Limb (tissue), 2 donors: ENCODE measurements at regions not wholly inside any gene's neighbourhood (a gene's known extent, or its start where the extent isn't known, plus 50 kb on each side); places are given as distances from the start of the nearest gene placed in this dataset.
"Not testable (repeated sequence)": the region's sequence is repeated elsewhere in the genome, so short reads cannot be mapped to it uniquely, and the experiment has no call there.

Experiments
- DNase-seq, 2 donors: peaks; one replicate each; pipeline ENCODE4 v3.0.0-alpha.2; 2016; ENCODE audit errors: extremely low spot score in 2 of 2

DNA sequence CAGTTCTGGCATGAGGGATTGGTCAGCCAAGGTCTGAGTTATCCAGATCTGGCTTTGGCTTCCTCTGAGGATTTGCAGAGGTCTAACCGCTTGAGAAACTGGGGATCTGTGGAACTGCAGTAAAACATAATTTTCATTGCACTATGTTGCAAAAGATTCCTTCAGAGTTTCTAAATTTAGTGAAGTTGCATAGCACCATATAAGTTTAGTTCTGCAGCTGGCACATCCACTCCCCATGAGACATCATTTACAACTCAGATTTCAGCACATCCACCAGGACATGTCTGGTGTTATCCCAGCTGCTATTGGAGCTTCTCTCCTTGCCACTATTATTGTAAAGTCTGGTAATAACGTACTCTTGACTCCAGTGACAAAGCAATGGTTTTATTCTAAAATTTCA lies 181.5 kb downstream of the CWF19L2 start:
- peak in 1 of 2 donors; percentile 27 for DNase-seq

- DNase-seq, result peak in 1 of 2 donors; percentile 2
Measured at GRCh38 chr11:107275632-107276031, 182.0 kb downstream of the CWF19L2 start.

GRCh38 chr11:107274138-107274537 lies 183.5 kb downstream of the CWF19L2 start:
- no peak for DNase-seq

DNA sequence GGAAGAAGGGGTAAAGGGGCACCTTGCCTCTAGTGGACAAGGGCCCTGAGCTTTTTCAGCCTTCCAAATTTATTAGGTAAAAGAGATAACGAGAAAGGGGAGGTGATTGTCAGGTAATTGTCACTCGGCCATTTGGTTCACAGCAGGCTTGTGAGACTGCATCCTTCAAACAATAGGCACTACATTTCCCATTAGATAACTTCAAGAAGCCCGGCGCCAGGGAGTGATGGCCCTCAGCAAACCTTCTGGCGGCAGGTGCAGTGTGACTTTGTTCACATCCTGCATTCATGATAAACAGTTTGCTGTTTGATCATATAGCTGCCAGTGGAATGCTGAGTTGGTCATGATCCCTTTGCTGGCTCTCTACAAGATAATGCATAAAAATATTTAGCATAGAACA lies 185.1 kb downstream of the CWF19L2 start:
- DNase-seq, result no peak

DNA sequence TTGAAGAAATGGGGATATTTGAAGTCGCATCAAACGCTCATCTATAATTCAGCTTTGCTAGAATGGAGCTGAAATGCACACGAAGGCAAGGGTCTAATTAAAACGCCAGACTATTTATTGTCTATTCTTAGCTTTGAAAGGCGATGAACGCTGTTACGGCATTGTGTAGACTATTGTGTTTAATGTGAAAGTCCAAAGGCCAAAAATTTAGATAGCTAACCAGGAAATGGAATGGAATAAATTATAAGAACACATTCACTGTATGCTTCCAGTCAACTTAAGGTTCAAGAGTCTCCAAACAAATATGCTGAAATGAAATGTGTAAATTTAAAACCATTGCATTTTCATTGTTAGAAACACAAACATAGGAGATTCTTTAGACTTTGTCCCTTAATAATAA lies 186.2 kb downstream of the CWF19L2 start:
- no peak for DNase-seq

- DNase-seq, result no peak
Measured at GRCh38 chr11:107268977-107269376, 188.6 kb downstream of the CWF19L2 start.

GRCh38 chr11:107266455-107266854 lies 191.2 kb downstream of the CWF19L2 start:
- no peak for DNase-seq

- DNase-seq, result no peak
Measured at GRCh38 chr11:107265591-107266121, 192.0 kb downstream of the CWF19L2 start.

GRCh38 chr11:107263844-107264563 lies 193.6 kb downstream of the CWF19L2 start:
- DNase-seq, result no peak

DNA sequence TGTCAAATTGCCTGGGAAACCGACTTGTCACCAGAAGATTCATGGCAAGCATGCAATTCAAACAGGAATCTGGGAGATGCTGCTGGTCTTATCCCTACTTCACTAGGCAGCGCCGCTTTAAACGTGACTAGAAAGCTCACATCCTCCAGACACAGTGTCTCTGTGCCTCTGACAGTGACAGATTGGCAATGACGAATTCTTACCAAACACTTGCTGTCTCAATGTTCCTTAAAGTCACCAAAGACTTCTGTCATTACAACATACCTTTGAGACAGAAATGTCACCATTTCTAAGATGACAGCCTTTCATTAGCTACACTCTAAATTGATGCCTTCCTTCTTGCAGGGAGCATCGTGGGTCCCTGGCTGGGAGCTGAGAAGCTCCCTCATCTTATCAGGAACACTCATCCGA lies 197.8 kb downstream of the CWF19L2 start:
- no peak for DNase-seq

DNA sequence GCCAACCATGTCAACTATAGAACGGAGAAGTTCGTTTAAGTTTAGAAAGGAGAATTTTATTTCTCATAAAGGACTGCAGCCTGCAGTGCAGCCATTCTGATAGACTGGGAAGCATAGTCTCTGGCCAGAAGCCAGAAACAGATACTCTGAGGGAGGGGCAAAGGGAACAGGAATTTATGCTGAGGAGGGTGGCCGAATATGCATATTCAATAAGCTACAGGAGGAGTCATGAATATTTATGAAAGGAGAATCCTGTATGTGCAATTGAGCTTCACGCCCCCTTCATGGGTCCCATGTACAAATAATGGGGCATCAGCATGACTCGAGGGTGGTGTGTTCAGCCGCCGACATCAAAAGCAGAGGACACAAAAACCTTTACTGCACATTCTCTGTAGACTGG lies 199.9 kb downstream of the CWF19L2 start:
- DNase-seq, result no peak

DNA sequence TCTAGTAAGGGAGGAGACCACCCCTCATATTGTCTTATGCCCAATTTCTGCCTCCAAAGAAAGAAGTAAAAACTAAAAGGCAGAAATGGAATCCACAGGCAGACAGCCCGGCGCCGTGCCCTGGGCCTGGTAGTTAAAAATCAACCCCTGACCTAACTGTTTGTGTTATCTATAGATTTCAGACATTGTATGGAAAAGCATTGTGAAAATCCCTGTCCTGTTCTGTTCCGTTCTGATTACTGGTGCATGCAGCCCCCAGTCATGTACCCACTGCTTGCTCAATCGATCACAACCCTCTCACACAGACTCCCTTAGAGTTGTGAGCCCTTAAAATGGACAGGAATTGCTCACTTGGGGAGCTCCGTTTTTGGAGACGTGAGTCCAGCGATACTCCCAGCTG lies 204.0 kb downstream of the CWF19L2 start:
- not testable (repeated sequence) for DNase-seq

- no peak for DNase-seq
Measured at GRCh38 chr11:107252429-107253161, 205.0 kb downstream of the CWF19L2 start.

DNA sequence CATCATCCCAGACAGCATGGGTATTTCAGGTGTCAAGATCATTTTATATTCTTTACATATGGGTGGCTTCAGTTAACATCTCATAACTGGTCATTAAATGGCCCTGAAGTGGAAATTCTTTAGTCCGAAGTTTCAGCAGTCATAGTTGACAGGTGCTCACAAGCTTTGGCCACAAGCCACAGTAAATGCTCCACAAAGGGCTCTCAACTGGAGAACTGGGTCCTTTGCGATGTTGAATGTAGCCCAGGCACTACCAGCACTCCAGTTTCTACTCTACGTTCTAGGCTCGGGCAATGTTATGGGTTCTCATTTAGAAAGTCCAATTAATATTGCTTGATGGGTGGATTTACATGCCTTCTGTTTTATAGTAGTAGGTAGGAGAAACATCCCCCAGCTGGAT lies 206.3 kb downstream of the CWF19L2 start:
- no peak for DNase-seq

DNA sequence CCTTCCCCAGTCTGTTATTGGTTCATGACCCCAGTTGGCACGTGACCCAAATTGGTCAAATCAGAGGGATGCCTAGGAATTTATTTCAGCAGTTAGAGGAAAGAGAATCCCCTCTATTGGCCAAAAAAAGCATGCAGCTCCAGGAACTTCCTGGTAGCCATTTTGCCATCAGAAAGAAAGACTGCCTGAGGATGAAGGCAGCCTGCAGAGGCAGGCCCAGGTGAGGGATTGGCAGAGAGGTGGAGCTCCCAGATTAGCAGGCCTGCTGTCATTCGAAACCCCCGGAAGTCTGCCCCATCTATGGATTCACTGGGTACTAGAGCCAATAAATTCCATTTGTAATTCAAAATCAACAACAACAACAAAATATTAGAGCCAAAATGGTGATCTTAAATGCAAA lies 207.6 kb downstream of the CWF19L2 start:
- no peak for DNase-seq

DNA sequence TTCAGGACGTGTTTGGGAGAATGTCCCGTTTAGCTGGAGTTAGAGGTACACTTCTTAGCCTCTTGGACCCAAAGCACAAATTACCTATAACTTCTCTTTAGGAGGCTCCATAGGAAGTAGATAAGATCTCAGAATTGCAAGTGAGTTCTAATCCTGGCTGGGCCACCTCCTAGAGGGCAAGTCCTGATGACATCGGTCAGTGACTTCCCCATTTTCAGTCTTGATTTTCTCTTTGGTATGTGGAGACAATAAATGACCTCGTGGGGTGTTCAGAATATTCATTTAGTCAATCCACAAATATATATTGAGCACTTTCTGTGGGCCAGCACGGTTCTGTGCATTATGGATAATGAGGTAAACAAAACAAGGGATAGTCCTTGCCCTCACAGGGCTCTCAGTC lies 208.6 kb downstream of the CWF19L2 start:
- DNase-seq, result no peak

- DNase-seq, result no peak
Measured at GRCh38 chr11:107247167-107247861, 210.3 kb downstream of the CWF19L2 start.

DNA sequence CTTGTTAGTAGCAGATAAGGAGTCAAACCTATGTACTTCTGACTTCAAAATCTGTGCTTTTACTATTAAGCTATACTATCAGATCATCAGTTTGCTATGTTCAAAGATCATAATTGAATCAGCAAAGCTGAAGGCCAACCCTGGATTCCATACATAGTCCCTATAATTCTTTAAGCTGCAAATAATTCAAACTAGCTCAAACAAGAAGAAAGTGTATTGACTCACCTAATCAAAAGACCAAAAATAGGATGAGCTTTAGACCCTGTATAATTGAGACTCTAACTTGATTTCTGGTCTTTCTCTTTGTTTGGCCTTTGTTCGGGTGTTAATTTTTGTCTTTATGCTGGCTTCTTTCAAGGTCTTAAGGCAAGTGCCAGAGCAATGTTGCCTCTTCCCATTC lies 213.7 kb downstream of the CWF19L2 start:
- DNase-seq, result no peak

GRCh38 chr11:107232451-107232850 lies 214.2 kb upstream of the GUCY1A2 start:
- DNase-seq, result no peak

DNA sequence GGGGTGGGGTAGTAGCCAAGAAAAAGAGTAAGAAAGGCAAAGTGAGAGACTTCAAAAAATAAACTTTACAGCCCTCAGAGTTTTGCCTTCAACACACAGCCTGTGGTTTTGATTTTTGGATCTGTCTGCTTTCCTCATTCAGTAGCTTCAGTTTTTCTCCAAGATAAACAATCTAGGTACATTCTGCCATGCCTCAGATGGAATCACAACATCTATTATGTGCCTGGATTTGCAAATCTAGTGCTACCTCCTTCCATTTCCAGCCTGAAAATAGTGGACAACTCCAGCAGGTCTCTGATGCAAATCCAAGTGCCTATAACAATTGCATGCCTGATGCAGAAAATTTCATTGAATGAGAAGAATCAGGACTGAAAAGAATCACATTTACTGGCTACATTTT lies 206.6 kb upstream of the GUCY1A2 start:
- DNase-seq, result no peak

GRCh38 chr11:107222916-107223460 lies 204.7 kb upstream of the GUCY1A2 start:
- no peak for DNase-seq

GRCh38 chr11:107222431-107222830 lies 204.2 kb upstream of the GUCY1A2 start:
- DNase-seq, result no peak
